ENCODE measurements at regions not wholly inside any gene's neighbourhood (a gene's known extent, or its start where the extent isn't known, plus 50 kb on each side); places are given as distances from the start of the nearest gene placed in this dataset.

GRCh38 chr6:40932953-40933352, 106.1 kb downstream of the UNC5CL start:
- H3K4me3 ChIP-seq: no peak overlapping the region
- WGBS, 2 donors: 95 to 98% methylated on average over 6 of the region's 6 CpGs
- no peaks in the 10 kb centered on the region for H3K36me3 ChIP-seq
- no peak for DNase-seq
- no peaks in the 10 kb centered on the region for H3K4me1 ChIP-seq
- no peak for FAIRE-seq
- H3K27me3 ChIP-seq: no peaks in the 10 kb centered on the region
- TF ChIP-seq CTCF (IDR thresholded peaks at IDR 0.05): no peak
- no peak for ATAC-seq
- no peak overlapping the region for H3K27ac ChIP-seq
- intact Hi-C loops (cut with DNase I): no loop called here
- no peaks in the 10 kb centered on the region for H3K9me3 ChIP-seq

GRCh38 chr6:40932366-40932765, 106.7 kb downstream of the UNC5CL start:
- Histone ChIP-seq H3K27ac (no peak overlapping the region), H3K36me3 (no peaks in the 10 kb centered on the region), H3K4me3 (no peak overlapping the region), H3K9me3 (no peaks in the 10 kb centered on the region), H3K4me1 (no peaks in the 10 kb centered on the region), H3K27me3 (no peaks in the 10 kb centered on the region)
- intact Hi-C loops (cut with DNase I): no loop called here
- TF ChIP-seq CTCF (IDR thresholded peaks at IDR 0.05): no peak
- FAIRE-seq (no peak), ATAC-seq (no peak), DNase-seq (no peak)
- 85 to 88% methylated on average over 2 of the region's 2 CpGs for WGBS, 2 donors

- H3K36me3 ChIP-seq: no peaks in the 10 kb centered on the region
- intact Hi-C loops (cut with DNase I): no loop called here
- FAIRE-seq (no peak), ATAC-seq (no peak), DNase-seq (no peak)
- no peak overlapping the region for H3K27ac ChIP-seq
- no peak overlapping the region for H3K4me3 ChIP-seq
- H3K27me3 ChIP-seq: no peaks in the 10 kb centered on the region
- TF ChIP-seq CTCF (IDR thresholded peaks at IDR 0.05): no peak
- 78 to 95% methylated on average over 1 of the region's 1 CpG for WGBS, 2 donors
- H3K9me3 ChIP-seq: no peaks in the 10 kb centered on the region
- H3K4me1 ChIP-seq: no peaks in the 10 kb centered on the region
Observed at GRCh38 chr6:40931931-40932330, 107.1 kb downstream of the UNC5CL start.

- no peaks in the 10 kb centered on the region for H3K4me1 ChIP-seq
- H3K4me3 ChIP-seq: no peak overlapping the region
- H3K27ac ChIP-seq: no peak overlapping the region
- no peak for FAIRE-seq
- 70 to 88% methylated on average over 3 of the region's 3 CpGs for WGBS, 2 donors
- no peaks in the 10 kb centered on the region for H3K27me3 ChIP-seq
- no peaks in the 10 kb centered on the region for H3K36me3 ChIP-seq
- peak in 3 of 4 donors; percentile 70 to 95 (median 85) for ATAC-seq
- DNase-seq: peak in 3 of 6 donors; percentile 13 to 55 (median 31)
- no peak for TF ChIP-seq CTCF (IDR thresholded peaks at IDR 0.05)
- intact Hi-C loops (cut with DNase I): no loop called here
- no peaks in the 10 kb centered on the region for H3K9me3 ChIP-seq
Observed at GRCh38 chr6:40930555-40930954, 108.5 kb downstream of the UNC5CL start.

- FAIRE-seq (no peak), DNase-seq (no peak), ATAC-seq (no peak)
- H3K9me3 ChIP-seq: no peaks in the 10 kb centered on the region
- no peaks in the 10 kb centered on the region for H3K36me3 ChIP-seq
- H3K4me1 ChIP-seq: no peaks in the 10 kb centered on the region
- no peak for TF ChIP-seq CTCF (IDR thresholded peaks at IDR 0.05)
- H3K27ac ChIP-seq: no peak overlapping the region
- intact Hi-C loops (cut with DNase I): no loop called here
- no peaks in the 10 kb centered on the region for H3K27me3 ChIP-seq
- H3K4me3 ChIP-seq: no peak overlapping the region
- 85 to 94% methylated on average over 1 of the region's 1 CpG for whole genome bisulfite sequencing, 2 donors
Observed at GRCh38 chr6:40930045-40930444, 109.0 kb downstream of the UNC5CL start.

Measured in pancreas (tissue), 10 donors.